Activated CD4-positive, alpha-beta memory T cell treated with anti-CD3 and anti-CD28 coated beads for 36 hours (primary cell): ENCODE measurements at regions not wholly inside any gene's neighbourhood (a gene's known extent, or its start where the extent isn't known, plus 50 kb on each side); places are given as distances from the start of the nearest gene placed in this dataset.
A peak's percentile ranks its signal among the peaks of the same experiment; 100 is the strongest.

Experiments
- CTCF ChIA-PET: fragments of 350-600 bp; sonication (Branson Sonifier 250); formaldehyde crosslinking; loops from one replicate; lab custom pipeline; 2021; ENCODE audit warnings: antibody characterized with exemption, inconsistent platforms; lab: Charles Lee
- POLR2A ChIA-PET: fragments of 350-600 bp; sonication (Branson Sonifier 250); formaldehyde crosslinking; loops from one replicate; lab custom pipeline; 2021; ENCODE audit warnings: antibody characterized with exemption; lab: Charles Lee
- DNase-seq: peaks from one replicate; pipeline ENCODE4 v3.0.0-alpha.2; 2020
- H3K27ac Mint-ChIP-seq: one replicate; pipeline ENCODE4 v1.8.0; 2021; ENCODE audit warnings: mixed read lengths
- H3K27me3 Mint-ChIP-seq: one replicate; pipeline ENCODE4 v1.8.0; 2021; ENCODE audit warnings: mixed read lengths
- H3K36me3 Mint-ChIP-seq: one replicate; pipeline ENCODE4 v1.8.0; 2021; ENCODE audit warnings: mixed read lengths
- H3K4me1 Mint-ChIP-seq: one replicate; pipeline ENCODE4 v1.8.0; 2021; ENCODE audit warnings: low read depth, mixed read lengths
- H3K4me3 Mint-ChIP-seq: one replicate; pipeline ENCODE4 v1.8.0; 2021; ENCODE audit warnings: mild to moderate bottlenecking, mixed read lengths
- H3K9me3 Mint-ChIP-seq: one replicate; pipeline ENCODE4 v1.8.0; 2021; ENCODE audit warnings: mixed read lengths
- intact Hi-C: fragments of 100-400 bp; cut with micrococcal nuclease; formaldehyde crosslinking; loops from one replicate; pipeline ENCODE4 v1.15.1; 2023

GRCh38 chr9:32837551-32838058, 54.3 kb downstream of the TMEM215 start:
- Mint-ChIP-seq H3K36me3 (no peaks in the 10 kb centered on the region), H3K4me3 (no peak overlapping the region), H3K27ac (no peak overlapping the region), H3K27me3 (no peaks in the 10 kb centered on the region), H3K4me1 (no peaks in the 10 kb centered on the region), H3K9me3 (no peaks in the 10 kb centered on the region)
- CTCF ChIA-PET: interaction anchor here (0.6 kb wide), 1 partner anchor 23 kb away, joined by 3 read pairs; no protein-coding TSS in a partner anchor
- DNase-seq: no peak
- POLR2A ChIA-PET: no interaction called here
- intact Hi-C loops: no loop called here

- no peak overlapping the region for H3K4me3 Mint-ChIP-seq
- CTCF ChIA-PET: no interaction called here
- DNase-seq: no peak
- H3K27ac Mint-ChIP-seq: no peak overlapping the region
- no peaks in the 10 kb centered on the region for H3K36me3 Mint-ChIP-seq
- no peaks in the 10 kb centered on the region for H3K27me3 Mint-ChIP-seq
- intact Hi-C loops: no loop called here
- no peaks in the 10 kb centered on the region for H3K4me1 Mint-ChIP-seq
- H3K9me3 Mint-ChIP-seq: no peaks in the 10 kb centered on the region
- POLR2A ChIA-PET: no interaction called here
These were observed 55.9 kb downstream of the TMEM215 start for GRCh38 chr9:32839013-32839885.

GRCh38 chr9:32841314-32841713, 58.0 kb downstream of the TMEM215 start:
- Mint-ChIP-seq H3K9me3 (no peaks in the 10 kb centered on the region), H3K4me3 (no peak overlapping the region), H3K36me3 (no peaks in the 10 kb centered on the region), H3K4me1 (no peaks in the 10 kb centered on the region), H3K27me3 (peaks cover 4% of the 10 kb centered on the region), H3K27ac (no peak overlapping the region)
- CTCF ChIA-PET: no interaction called here
- no peak for DNase-seq
- POLR2A ChIA-PET: no interaction called here
- intact Hi-C loops: loop anchor here (10.0 kb wide), 1 partner anchor 257 kb away; no protein-coding TSS in a partner anchor

- H3K36me3 Mint-ChIP-seq: no peaks in the 10 kb centered on the region
- no peak for DNase-seq
- no peak overlapping the region for H3K4me3 Mint-ChIP-seq
- no peaks in the 10 kb centered on the region for H3K9me3 Mint-ChIP-seq
- no peak overlapping the region for H3K27ac Mint-ChIP-seq
- intact Hi-C loops: loop anchor here (10.0 kb wide), 1 partner anchor 258 kb away; no protein-coding TSS in a partner anchor
- peaks cover 10% of the 10 kb centered on the region for H3K27me3 Mint-ChIP-seq
- H3K4me1 Mint-ChIP-seq: no peaks in the 10 kb centered on the region
- ChIA-PET CTCF (no interaction called here), POLR2A (no interaction called here)
These were observed 60.0 kb downstream of the TMEM215 start for GRCh38 chr9:32843295-32843694.

- H3K27ac Mint-ChIP-seq: no peak overlapping the region
- peaks cover 10% of the 10 kb centered on the region for H3K27me3 Mint-ChIP-seq
- H3K4me1 Mint-ChIP-seq: no peaks in the 10 kb centered on the region
- CTCF ChIA-PET: no interaction called here
- no peak for DNase-seq
- intact Hi-C loops: loop anchor here (10.0 kb wide), 1 partner anchor 259 kb away; no protein-coding TSS in a partner anchor
- H3K36me3 Mint-ChIP-seq: no peaks in the 10 kb centered on the region
- H3K9me3 Mint-ChIP-seq: no peaks in the 10 kb centered on the region
- H3K4me3 Mint-ChIP-seq: no peak overlapping the region
- POLR2A ChIA-PET: no interaction called here
These were observed 60.9 kb downstream of the TMEM215 start for GRCh38 chr9:32844259-32844658.

GRCh38 chr9:32854271-32854670, 70.9 kb downstream of the TMEM215 start:
- no peaks in the 10 kb centered on the region for H3K9me3 Mint-ChIP-seq
- intact Hi-C loops: no loop called here
- ChIA-PET CTCF (no interaction called here), POLR2A (no interaction called here)
- no peaks in the 10 kb centered on the region for H3K4me1 Mint-ChIP-seq
- H3K27me3 Mint-ChIP-seq: peaks cover 2% of the 10 kb centered on the region
- H3K4me3 Mint-ChIP-seq: no peak overlapping the region
- DNase-seq: no peak
- H3K36me3 Mint-ChIP-seq: no peaks in the 10 kb centered on the region
- no peak overlapping the region for H3K27ac Mint-ChIP-seq

- Mint-ChIP-seq H3K27ac (no peak overlapping the region), H3K4me3 (no peak overlapping the region), H3K36me3 (no peaks in the 10 kb centered on the region), H3K27me3 (peaks cover 2% of the 10 kb centered on the region), H3K9me3 (no peaks in the 10 kb centered on the region), H3K4me1 (no peaks in the 10 kb centered on the region)
- intact Hi-C loops: no loop called here
- ChIA-PET CTCF (no interaction called here), POLR2A (no interaction called here)
- DNase-seq: no peak
These were observed 72.4 kb downstream of the TMEM215 start for GRCh38 chr9:32855752-32856151.

GRCh38 chr9:32863291-32863690, 80.0 kb downstream of the TMEM215 start:
- ChIA-PET POLR2A (no interaction called here), CTCF (no interaction called here)
- intact Hi-C loops: no loop called here
- no peak overlapping the region for H3K27ac Mint-ChIP-seq
- no peaks in the 10 kb centered on the region for H3K9me3 Mint-ChIP-seq
- no peak for DNase-seq
- no peak overlapping the region for H3K4me3 Mint-ChIP-seq
- no peaks in the 10 kb centered on the region for H3K27me3 Mint-ChIP-seq
- H3K36me3 Mint-ChIP-seq: no peaks in the 10 kb centered on the region
- no peaks in the 10 kb centered on the region for H3K4me1 Mint-ChIP-seq

- ChIA-PET CTCF (no interaction called here), POLR2A (no interaction called here)
- no peak overlapping the region for H3K4me3 Mint-ChIP-seq
- no peaks in the 10 kb centered on the region for H3K36me3 Mint-ChIP-seq
- DNase-seq: no peak
- no peaks in the 10 kb centered on the region for H3K9me3 Mint-ChIP-seq
- H3K4me1 Mint-ChIP-seq: no peaks in the 10 kb centered on the region
- no peak overlapping the region for H3K27ac Mint-ChIP-seq
- intact Hi-C loops: no loop called here
- no peaks in the 10 kb centered on the region for H3K27me3 Mint-ChIP-seq
These were observed 81.6 kb downstream of the TMEM215 start for GRCh38 chr9:32864971-32865370.

GRCh38 chr9:32866273-32866672, 82.9 kb downstream of the TMEM215 start:
- POLR2A ChIA-PET: no interaction called here
- Mint-ChIP-seq H3K27me3 (no peaks in the 10 kb centered on the region), H3K4me3 (no peak overlapping the region), H3K36me3 (no peaks in the 10 kb centered on the region), H3K27ac (no peak overlapping the region), H3K4me1 (no peaks in the 10 kb centered on the region), H3K9me3 (no peaks in the 10 kb centered on the region)
- DNase-seq: peak; percentile 13
- CTCF ChIA-PET: no interaction called here
- intact Hi-C loops: no loop called here

GRCh38 chr9:32867026-32867425, 83.7 kb downstream of the TMEM215 start:
- peaks cover 2% of the 10 kb centered on the region for H3K27me3 Mint-ChIP-seq
- no peak overlapping the region for H3K27ac Mint-ChIP-seq
- no peak for DNase-seq
- no peaks in the 10 kb centered on the region for H3K9me3 Mint-ChIP-seq
- H3K36me3 Mint-ChIP-seq: no peaks in the 10 kb centered on the region
- no peaks in the 10 kb centered on the region for H3K4me1 Mint-ChIP-seq
- intact Hi-C loops: no loop called here
- ChIA-PET POLR2A (no interaction called here), CTCF (no interaction called here)
- no peak overlapping the region for H3K4me3 Mint-ChIP-seq

GRCh38 chr9:32867601-32868204, 84.4 kb downstream of the TMEM215 start:
- no peaks in the 10 kb centered on the region for H3K36me3 Mint-ChIP-seq

More at GRCh38 chr9:32867601-32868204, 84.4 kb downstream of the TMEM215 start:
- no peak for DNase-seq
- no peak overlapping the region for H3K4me3 Mint-ChIP-seq
- H3K27me3 Mint-ChIP-seq: peaks cover 2% of the 10 kb centered on the region
- H3K9me3 Mint-ChIP-seq: no peaks in the 10 kb centered on the region
- CTCF ChIA-PET: no interaction called here
- H3K27ac Mint-ChIP-seq: no peak overlapping the region
- POLR2A ChIA-PET: no interaction called here
- H3K4me1 Mint-ChIP-seq: no peaks in the 10 kb centered on the region
- intact Hi-C loops: no loop called here
